ENCODE measurements at regions not wholly inside any gene's neighbourhood (a gene's known extent, or its start where the extent isn't known, plus 50 kb on each side); places are given as distances from the start of the nearest gene placed in this dataset.
"Not testable (repeated sequence)": the region's sequence is repeated elsewhere in the genome, so short reads cannot be mapped to it uniquely, and the experiment has no call there.

DNA sequence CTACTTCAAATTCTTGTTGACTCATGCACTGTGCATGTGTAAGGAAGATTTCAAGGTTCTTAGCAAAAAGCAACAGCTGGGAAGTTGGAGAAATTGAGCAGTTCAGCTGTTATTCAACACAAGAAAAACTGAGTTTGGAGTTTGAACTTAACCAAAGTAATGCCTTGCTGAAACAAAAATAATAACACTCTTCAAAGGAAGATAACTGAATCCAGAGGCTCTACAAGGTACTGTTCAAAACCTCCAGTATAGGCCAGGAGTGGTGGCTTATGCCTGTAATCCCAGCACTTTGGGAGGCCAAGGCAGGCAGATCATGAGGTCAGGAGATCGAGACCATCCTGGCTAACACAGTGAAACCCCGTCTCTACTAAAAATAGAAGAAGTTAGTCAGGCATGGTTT lies 58.8 kb upstream of the SMIM23 start:
- TF ChIP-seq, protein P1, sequence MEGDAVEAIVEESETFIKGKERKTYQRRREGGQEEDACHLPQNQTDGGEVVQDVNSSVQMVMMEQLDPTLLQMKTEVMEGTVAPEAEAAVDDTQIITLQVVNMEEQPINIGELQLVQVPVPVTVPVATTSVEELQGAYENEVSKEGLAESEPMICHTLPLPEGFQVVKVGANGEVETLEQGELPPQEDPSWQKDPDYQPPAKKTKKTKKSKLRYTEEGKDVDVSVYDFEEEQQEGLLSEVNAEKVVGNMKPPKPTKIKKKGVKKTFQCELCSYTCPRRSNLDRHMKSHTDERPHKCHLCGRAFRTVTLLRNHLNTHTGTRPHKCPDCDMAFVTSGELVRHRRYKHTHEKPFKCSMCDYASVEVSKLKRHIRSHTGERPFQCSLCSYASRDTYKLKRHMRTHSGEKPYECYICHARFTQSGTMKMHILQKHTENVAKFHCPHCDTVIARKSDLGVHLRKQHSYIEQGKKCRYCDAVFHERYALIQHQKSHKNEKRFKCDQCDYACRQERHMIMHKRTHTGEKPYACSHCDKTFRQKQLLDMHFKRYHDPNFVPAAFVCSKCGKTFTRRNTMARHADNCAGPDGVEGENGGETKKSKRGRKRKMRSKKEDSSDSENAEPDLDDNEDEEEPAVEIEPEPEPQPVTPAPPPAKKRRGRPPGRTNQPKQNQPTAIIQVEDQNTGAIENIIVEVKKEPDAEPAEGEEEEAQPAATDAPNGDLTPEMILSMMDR (IDR thresholded peaks at IDR 0.05), result not testable (repeated sequence)
- TF ChIP-seq POLR2A (IDR thresholded peaks at IDR 0.05), result not testable (repeated sequence)

All from right lobe of liver (tissue), 4 donors.